Fibroblast of the aortic adventitia (primary cell): ENCODE measurements at regions not wholly inside any gene's neighbourhood (a gene's known extent, or its start where the extent isn't known, plus 50 kb on each side); places are given as distances from the start of the nearest gene placed in this dataset.
A peak's percentile ranks its signal among the peaks of the same experiment; 100 is the strongest.

Source experiments
- DNase-seq: peaks from one replicate; pipeline ENCODE4 v3.0.0-alpha.2; 2010; ENCODE audit warnings: low read depth
- H3K4me3 ChIP-seq: 2 replicates; pipeline ENCODE4 v1.5.1; 2011; ENCODE audit warnings: low read depth, mild to moderate bottlenecking, control low read depth, low read length, moderate library complexity
- TF ChIP-seq, protein P1 (sequence below): IDR thresholded peaks from 2 replicates; pipeline ENCODE4 v1.5.1; 2011; ENCODE audit warnings: mild to moderate bottlenecking, low read length, control low read depth, inconsistent platforms; ENCODE audit not compliant: insufficient read depth

DNA sequence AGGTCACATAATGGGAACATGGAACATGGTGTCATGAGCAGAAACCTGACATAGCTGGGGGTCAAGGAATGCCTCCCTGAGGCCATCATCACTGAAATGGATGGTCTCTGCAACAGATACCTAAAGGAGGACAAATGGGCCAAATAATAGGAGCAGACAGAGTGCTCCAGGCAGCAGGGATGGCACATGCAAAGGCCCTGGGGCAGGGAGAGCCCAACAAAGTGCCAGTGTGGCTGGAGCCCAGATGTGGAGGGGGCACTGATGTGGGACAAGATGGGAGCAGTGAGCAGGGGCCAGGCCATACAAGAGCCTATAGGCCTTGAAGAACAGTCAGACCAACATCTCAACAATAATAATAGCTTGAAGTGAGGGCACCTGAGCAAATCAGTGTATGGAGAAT, 497.8 kb downstream of the MN1 start:
- no peak for DNase-seq
- no peak overlapping the region for H3K4me3 ChIP-seq
- TF ChIP-seq, protein P1, sequence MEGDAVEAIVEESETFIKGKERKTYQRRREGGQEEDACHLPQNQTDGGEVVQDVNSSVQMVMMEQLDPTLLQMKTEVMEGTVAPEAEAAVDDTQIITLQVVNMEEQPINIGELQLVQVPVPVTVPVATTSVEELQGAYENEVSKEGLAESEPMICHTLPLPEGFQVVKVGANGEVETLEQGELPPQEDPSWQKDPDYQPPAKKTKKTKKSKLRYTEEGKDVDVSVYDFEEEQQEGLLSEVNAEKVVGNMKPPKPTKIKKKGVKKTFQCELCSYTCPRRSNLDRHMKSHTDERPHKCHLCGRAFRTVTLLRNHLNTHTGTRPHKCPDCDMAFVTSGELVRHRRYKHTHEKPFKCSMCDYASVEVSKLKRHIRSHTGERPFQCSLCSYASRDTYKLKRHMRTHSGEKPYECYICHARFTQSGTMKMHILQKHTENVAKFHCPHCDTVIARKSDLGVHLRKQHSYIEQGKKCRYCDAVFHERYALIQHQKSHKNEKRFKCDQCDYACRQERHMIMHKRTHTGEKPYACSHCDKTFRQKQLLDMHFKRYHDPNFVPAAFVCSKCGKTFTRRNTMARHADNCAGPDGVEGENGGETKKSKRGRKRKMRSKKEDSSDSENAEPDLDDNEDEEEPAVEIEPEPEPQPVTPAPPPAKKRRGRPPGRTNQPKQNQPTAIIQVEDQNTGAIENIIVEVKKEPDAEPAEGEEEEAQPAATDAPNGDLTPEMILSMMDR, result no peak

DNA sequence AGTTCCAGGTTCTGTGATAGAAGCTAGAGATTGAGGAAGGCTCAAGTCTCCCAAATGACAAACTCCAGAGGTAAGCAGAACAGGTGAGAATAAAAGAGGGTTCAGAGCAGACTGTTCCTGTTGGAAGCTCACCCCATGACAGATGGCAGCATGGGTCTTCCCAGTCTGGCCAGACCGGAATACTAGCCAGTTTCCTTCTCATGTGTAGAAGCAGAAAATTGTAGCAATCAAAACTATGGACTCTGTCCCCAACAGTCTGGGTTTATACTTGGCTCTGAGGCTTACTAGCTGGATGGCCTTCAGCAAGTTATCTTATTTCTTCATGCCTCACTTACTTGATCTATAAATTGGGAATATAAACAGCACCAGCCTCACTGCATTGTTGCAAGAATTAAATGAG, 494.8 kb downstream of the MN1 start:
- TF ChIP-seq, protein P1, result no peak
- H3K4me3 ChIP-seq, result no peak overlapping the region
- no peak for DNase-seq

GRCh38 chr22:27307545-27308247, 493.9 kb downstream of the MN1 start:
- no peak overlapping the region for H3K4me3 ChIP-seq
- DNase-seq, result no peak
- TF ChIP-seq, protein P1, result no peak

DNA sequence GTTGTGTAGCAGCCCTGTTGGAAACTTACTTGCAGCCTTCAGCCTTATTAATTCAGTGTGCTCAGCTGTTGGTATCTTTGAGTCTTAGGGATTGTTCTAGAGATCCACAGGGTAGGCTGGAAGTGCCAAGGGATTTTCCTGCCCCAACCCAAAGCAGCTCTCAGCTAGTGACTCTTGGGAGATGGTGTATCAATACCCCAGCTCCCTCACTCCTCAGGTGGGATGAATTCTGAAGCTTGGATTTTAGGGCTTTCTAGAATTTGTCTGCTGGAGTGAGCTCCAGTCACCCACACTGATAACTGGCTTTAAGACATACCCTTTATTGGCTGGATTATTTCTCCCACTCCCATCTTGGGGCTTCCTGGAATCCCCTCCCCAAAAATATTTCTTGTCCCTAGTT, 493.0 kb downstream of the MN1 start:
- TF ChIP-seq, protein P1, result no peak
- H3K4me3 ChIP-seq, result no peak overlapping the region
- DNase-seq, result no peak

DNA sequence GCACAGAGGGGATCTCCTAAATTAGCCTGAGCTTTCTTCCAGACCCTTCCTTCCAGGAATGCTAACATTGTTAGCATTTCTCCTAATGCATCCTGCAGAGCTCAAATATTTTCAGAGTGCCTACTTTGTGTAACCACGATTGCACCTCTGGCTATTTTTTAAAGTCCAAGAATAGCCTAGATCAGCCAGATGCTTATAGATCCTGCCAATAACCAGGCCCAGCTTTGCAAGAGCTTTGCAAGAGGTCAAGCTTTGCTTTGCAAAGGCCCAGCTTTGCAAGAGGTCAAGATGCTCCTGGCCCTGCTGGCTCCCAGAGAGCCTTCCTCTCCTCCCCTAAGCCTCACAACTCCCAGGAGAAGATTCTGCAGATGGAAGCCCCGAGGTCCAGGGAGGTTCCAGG, 491.9 kb downstream of the MN1 start:
- peak; percentile 46 for DNase-seq
- TF ChIP-seq, protein P1, result no peak
- H3K4me3 ChIP-seq, result no peak overlapping the region

GRCh38 chr22:27310966-27311697, 490.4 kb downstream of the MN1 start:
- no peak for DNase-seq
- H3K4me3 ChIP-seq, result no peak overlapping the region
- TF ChIP-seq, protein P1, result no peak
